ENCODE measurements at regions not wholly inside any gene's neighbourhood (a gene's known extent, or its start where the extent isn't known, plus 50 kb on each side); places are given as distances from the start of the nearest gene placed in this dataset.
"Not testable (repeated sequence)": the region's sequence is repeated elsewhere in the genome, so short reads cannot be mapped to it uniquely, and the experiment has no call there.

DNA sequence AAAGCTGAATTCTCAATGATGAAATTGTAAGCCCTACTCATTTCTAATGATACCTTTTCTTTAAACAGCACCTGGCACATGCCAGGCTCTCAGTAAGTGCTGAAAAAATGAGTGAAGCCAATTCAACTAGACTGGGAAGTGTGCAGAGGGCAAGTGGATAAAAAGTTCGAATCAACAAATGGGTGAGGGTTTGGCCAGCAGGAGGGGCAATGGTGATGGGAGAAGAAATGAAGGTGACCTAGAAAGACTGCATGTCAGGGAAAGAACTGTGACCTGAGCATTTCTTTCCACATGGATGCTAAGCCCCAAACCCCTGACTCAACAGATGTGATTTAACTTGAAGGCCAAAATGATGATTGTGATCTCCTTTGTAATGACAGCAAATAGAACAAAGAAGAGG, 54.6 kb downstream of the DKK1 start:
- H3K27me3 ChIP-seq (ENCODE audit: control insufficient read depth in 1 of 2, insufficient read depth in 2 of 2, low read length in 2 of 2), result no peaks in the 10 kb centered on the region
- H3K9me3 Mint-ChIP-seq, result peaks cover 3% of the 10 kb centered on the region
- no peaks in the 10 kb centered on the region for H3K4me1 Mint-ChIP-seq (ENCODE audit: low read depth)
- H3K9me3 ChIP-seq (ENCODE audit: control insufficient read depth in 1 of 2, insufficient read depth in 1 of 2, low read length in 2 of 2), result peaks cover 0 to 13% of the 10 kb centered on the region in 2 experiments
- ATAC-seq (ENCODE audit: poor library complexity), result no peak
- no peak overlapping the region for H3K27ac Mint-ChIP-seq
- no peaks in the 10 kb centered on the region for H3K4me1 ChIP-seq (ENCODE audit: insufficient read depth, low read length)
- H3K4me3 Mint-ChIP-seq, result no peak overlapping the region
- no peak overlapping the region for H3K4me3 ChIP-seq (ENCODE audit: low read length)
- ChIA-PET POLR2A (no interaction called here), CTCF (no interaction called here)
- DNase-seq, result no peak
- no peaks in the 10 kb centered on the region for H3K36me3 ChIP-seq (ENCODE audit: insufficient read depth, low read length)
- TF ChIP-seq, protein P1, sequence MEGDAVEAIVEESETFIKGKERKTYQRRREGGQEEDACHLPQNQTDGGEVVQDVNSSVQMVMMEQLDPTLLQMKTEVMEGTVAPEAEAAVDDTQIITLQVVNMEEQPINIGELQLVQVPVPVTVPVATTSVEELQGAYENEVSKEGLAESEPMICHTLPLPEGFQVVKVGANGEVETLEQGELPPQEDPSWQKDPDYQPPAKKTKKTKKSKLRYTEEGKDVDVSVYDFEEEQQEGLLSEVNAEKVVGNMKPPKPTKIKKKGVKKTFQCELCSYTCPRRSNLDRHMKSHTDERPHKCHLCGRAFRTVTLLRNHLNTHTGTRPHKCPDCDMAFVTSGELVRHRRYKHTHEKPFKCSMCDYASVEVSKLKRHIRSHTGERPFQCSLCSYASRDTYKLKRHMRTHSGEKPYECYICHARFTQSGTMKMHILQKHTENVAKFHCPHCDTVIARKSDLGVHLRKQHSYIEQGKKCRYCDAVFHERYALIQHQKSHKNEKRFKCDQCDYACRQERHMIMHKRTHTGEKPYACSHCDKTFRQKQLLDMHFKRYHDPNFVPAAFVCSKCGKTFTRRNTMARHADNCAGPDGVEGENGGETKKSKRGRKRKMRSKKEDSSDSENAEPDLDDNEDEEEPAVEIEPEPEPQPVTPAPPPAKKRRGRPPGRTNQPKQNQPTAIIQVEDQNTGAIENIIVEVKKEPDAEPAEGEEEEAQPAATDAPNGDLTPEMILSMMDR (IDR thresholded peaks at IDR 0.05), result no peak
- no peaks in the 10 kb centered on the region for H3K36me3 Mint-ChIP-seq (ENCODE audit: low read depth)
- no peaks in the 10 kb centered on the region for H3K27me3 Mint-ChIP-seq
- intact Hi-C loops (cut with DNase I, micrococcal nuclease), result no loop called here
- H3K27ac ChIP-seq (ENCODE audit: low read depth in 1 of 2, low read length in 2 of 2), result no peak overlapping the region

DNA sequence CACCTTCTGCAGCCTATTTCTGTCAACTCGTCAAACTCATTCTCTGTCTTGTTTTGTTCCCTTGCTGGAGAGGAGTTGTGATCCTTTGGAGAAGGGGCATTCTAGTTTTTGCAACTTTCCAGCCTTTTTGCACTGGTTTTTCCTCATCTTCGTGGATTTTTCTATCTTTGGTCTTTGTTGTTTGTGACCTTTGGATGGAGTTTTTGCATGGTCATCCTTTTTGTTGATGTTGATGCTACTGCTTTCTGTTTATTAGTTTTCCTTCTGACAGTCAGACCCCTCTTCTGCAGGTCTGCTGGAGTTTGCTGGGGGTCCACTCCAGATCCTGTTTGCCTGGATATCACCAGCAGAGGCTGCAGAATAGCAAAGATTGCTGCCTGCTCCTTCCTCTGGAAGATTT, 60.1 kb downstream of the DKK1 start:
- H3K27me3 ChIP-seq (ENCODE audit: control insufficient read depth in 1 of 2, insufficient read depth in 2 of 2, low read length in 2 of 2); CTCF ChIA-PET; DNase-seq; H3K4me1 Mint-ChIP-seq (ENCODE audit: low read depth); H3K4me3 Mint-ChIP-seq; ATAC-seq (ENCODE audit: poor library complexity); H3K27ac ChIP-seq (ENCODE audit: low read depth in 1 of 2, low read length in 2 of 2); H3K9me3 ChIP-seq (ENCODE audit: control insufficient read depth in 1 of 2, insufficient read depth in 1 of 2, low read length in 2 of 2); POLR2A ChIA-PET; H3K27ac Mint-ChIP-seq; H3K9me3 Mint-ChIP-seq; H3K36me3 ChIP-seq (ENCODE audit: insufficient read depth, low read length); H3K27me3 Mint-ChIP-seq; H3K4me1 ChIP-seq (ENCODE audit: insufficient read depth, low read length); H3K36me3 Mint-ChIP-seq (ENCODE audit: low read depth); intact Hi-C loops (cut with DNase I, micrococcal nuclease); H3K4me3 ChIP-seq (ENCODE audit: low read length): not testable (repeated sequence)

DNA sequence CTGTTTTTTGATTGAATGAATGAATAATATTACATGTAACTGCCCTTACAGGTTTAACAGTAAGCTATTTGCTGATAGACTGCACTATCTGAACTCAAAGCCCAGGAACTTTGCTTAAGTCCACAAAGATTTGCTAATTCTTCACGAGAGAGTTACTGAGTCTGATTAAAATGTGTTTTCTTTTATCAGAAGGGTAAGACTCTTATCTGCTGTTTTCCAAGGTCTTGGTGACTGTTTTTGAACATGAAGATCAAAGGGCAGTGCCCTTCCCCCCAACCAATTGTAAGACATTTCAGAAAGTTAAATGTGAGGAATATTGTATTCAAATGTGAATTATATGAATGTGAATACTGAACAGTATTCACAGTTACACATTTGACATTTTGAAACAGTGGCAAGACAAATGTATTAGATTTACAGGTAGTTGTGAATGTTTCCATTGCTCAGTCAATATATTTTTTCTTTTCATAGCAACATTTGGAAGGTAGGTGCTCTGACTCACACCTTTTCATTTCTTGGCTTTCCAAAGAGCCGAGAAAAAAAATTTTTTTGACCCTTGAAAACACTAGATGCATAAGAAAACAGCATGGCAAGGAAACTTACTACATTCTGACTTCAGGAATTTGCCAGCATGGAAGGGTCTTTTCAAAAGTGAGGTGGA, 62.7 kb downstream of the DKK1 start:
- Histone ChIP-seq H3K4me3 (ENCODE audit: low read length) (no peak overlapping the region), H3K4me1 (ENCODE audit: insufficient read depth, low read length) (no peaks in the 10 kb centered on the region), H3K27ac (ENCODE audit: low read depth in 1 of 2, low read length in 2 of 2) (no peak overlapping the region), H3K27me3 (ENCODE audit: control insufficient read depth in 1 of 2, insufficient read depth in 2 of 2, low read length in 2 of 2) (no peaks in the 10 kb centered on the region), H3K9me3 (ENCODE audit: control insufficient read depth in 1 of 2, insufficient read depth in 1 of 2, low read length in 2 of 2) (peaks cover 0 to 9% of the 10 kb centered on the region in 2 experiments), H3K36me3 (ENCODE audit: insufficient read depth, low read length) (no peaks in the 10 kb centered on the region)
- ChIA-PET POLR2A (no interaction called here), CTCF (no interaction called here)
- TF ChIP-seq, protein P1 (IDR thresholded peaks at IDR 0.05), result no peak
- no peak overlapping the region for H3K27ac Mint-ChIP-seq
- H3K27me3 Mint-ChIP-seq, result no peaks in the 10 kb centered on the region
- H3K4me3 Mint-ChIP-seq, result no peak overlapping the region
- H3K9me3 Mint-ChIP-seq, result no peaks in the 10 kb centered on the region
- H3K4me1 Mint-ChIP-seq (ENCODE audit: low read depth), result no peaks in the 10 kb centered on the region
- DNase-seq (no peak), ATAC-seq (ENCODE audit: poor library complexity) (no peak)
- intact Hi-C loops (cut with DNase I, micrococcal nuclease), result no loop called here
- H3K36me3 Mint-ChIP-seq (ENCODE audit: low read depth), result no peaks in the 10 kb centered on the region

DNA sequence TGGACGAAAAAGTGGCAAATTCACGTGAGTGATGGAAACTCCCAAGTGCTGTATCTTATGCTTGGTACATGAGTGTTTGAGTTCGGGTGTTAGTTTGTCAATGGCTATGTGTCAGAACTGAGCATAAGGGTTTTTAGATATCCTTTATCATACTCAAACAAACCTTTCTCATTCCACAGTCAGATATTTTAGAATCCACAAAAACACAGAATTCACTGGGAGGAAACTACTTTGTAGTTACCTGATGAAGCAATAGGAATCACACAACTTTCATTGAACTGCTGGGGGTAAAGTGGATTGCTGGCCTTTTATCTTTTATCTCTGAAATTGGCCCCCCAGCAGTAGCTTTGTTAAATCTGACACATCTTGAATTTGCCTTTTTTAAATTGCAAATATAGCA, 64.0 kb downstream of the DKK1 start:
- POLR2A ChIA-PET, result no interaction called here
- intact Hi-C loops (cut with DNase I, micrococcal nuclease), result no loop called here

More for the DNA sequence above, 64.0 kb downstream of the DKK1 start:
- H3K27ac ChIP-seq (ENCODE audit: low read depth in 1 of 2, low read length in 2 of 2), result no peak overlapping the region
- CTCF ChIA-PET, result no interaction called here
- Mint-ChIP-seq H3K4me3 (no peak overlapping the region), H3K27ac (no peak overlapping the region), H3K36me3 (ENCODE audit: low read depth) (no peaks in the 10 kb centered on the region), H3K27me3 (no peaks in the 10 kb centered on the region), H3K4me1 (ENCODE audit: low read depth) (no peaks in the 10 kb centered on the region), H3K9me3 (no peaks in the 10 kb centered on the region)
- ATAC-seq (ENCODE audit: poor library complexity) (no peak), DNase-seq (no peak)
- H3K27me3 ChIP-seq (ENCODE audit: control insufficient read depth in 1 of 2, insufficient read depth in 2 of 2, low read length in 2 of 2), result no peaks in the 10 kb centered on the region
- no peaks in the 10 kb centered on the region for H3K36me3 ChIP-seq (ENCODE audit: insufficient read depth, low read length)
- H3K4me3 ChIP-seq (ENCODE audit: low read length), result no peak overlapping the region
- TF ChIP-seq, protein P1 (IDR thresholded peaks at IDR 0.05), result no peak
- peaks cover 0 to 12% of the 10 kb centered on the region in 2 experiments for H3K9me3 ChIP-seq (ENCODE audit: control insufficient read depth in 1 of 2, insufficient read depth in 1 of 2, low read length in 2 of 2)
- H3K4me1 ChIP-seq (ENCODE audit: insufficient read depth, low read length), result no peaks in the 10 kb centered on the region
